ENCODE measurements at regions not wholly inside any gene's neighbourhood (a gene's known extent, or its start where the extent isn't known, plus 50 kb on each side); places are given as distances from the start of the nearest gene placed in this dataset.

DNA sequence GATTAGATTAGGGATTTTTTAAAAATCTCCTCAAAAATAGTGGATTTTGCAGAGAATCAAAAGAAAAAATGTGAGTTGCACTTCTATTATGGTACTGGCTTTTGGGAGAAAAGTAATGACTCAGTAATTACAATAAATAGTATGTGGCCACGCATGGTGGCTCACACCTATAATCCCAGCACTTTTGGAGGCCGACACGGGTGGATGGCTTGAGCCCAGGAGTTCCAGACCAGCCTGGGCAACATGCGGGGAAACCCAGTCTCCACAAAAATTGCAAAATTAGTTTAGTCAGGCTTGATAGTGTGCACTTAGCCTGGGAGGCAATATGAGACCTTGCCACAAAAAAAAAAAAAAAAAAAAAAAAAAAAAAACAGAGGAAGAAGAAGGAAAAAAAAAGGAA, 1098.2 kb downstream of the ZPLD1 start:
- no peak for TF ChIP-seq YY1 (IDR thresholded peaks at IDR 0.05; ENCODE audit: insufficient read depth, insufficient read length)
- no peak for TF ChIP-seq ZNF274 (IDR thresholded peaks at IDR 0.05; ENCODE audit: low read depth, low read length)
- no peak for TF ChIP-seq SUZ12 (IDR thresholded peaks at IDR 0.05; ENCODE audit: extremely low read depth, insufficient read depth, insufficient read length)
